HG03469 (cell line): ENCODE measurements at regions not wholly inside any gene's neighbourhood (a gene's known extent, or its start where the extent isn't known, plus 50 kb on each side); places are given as distances from the start of the nearest gene placed in this dataset.

Experiments
- ATAC-seq: cut with Tn5 transposase; IDR thresholded peaks from one replicate; pipeline ENCODE4 v1.9.1; 2021; ENCODE audit warnings: mild to moderate bottlenecking, moderate library complexity, moderate number of reproducible peaks; ENCODE audit not compliant: unreplicated experiment

DNA sequence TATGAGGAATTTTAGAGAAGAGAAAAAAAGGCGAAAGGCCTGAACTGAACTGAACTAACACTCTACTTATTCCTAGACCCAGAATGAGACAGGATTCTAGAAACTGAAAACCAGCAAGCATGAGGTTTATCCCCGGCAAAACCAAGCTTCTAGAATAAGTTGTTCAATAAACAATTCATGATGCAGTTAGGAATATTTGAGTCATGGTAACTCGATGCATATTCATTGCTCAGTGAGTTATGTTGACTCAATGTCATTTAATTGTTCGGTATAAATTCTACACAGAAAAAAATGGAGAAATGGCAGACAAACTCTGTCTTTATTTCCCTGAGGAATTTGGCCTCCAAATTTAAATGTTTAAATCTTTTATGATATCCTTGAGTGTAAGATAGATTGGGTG, 321.5 kb downstream of the SATB2 start:
- ATAC-seq: no peak

DNA sequence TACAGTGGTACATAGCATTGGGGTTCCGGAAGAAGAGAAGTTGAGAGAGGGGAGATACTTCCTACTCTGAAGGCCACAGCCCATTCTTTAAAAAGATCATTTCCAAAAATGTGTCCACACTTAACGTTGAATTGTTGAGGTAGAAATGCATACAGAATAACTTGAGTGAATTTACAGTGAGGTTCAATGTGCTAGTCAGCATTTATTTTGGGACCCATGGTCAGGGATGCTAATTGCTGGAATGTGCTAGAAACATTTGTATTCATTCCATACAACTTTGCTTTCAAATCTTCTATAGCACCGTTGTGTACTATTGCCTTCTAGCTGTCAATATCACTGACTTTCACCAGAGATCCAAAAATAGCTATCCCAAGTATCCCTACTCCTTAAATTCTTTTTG, 325.9 kb downstream of the SATB2 start:
- no peak for ATAC-seq

GRCh38 chr2:199131136-199131655, 326.5 kb downstream of the SATB2 start:
- ATAC-seq: no peak

GRCh38 chr2:199130501-199130900, 327.2 kb downstream of the SATB2 start:
- no peak for ATAC-seq

DNA sequence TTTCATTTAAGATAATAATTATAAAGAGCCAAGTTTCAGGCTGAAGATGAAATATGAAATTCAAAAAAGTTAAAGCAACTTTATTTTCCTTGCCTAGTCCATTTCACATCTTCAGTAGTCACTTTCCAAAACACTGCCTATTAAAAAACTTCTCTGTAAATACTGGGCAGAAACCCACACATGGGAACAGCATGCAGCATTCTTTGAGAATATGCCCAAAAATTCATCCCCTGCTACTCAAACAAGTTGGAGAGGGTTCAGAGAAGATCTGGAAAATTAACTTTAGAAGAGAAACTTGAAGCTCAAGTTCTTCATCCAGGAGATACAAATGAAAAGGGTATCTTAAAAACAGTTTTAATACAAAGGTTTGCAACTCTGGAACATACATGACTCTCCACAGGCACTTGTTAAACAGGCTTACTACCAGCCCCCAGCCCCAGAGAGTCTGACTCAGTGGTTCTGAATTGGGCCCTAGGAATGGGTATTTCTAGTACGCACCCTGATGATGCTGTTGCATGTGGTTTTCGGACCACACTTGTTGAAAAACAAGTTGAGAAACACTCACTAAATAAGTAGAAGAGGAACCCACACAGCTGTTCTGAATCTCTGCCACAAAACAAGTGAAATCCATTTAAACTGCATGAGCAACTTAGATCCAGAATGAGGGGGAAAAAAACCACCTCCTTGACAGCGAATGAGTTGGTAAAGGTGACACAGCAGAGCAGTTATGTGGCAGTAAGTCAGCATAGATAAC, 329.1 kb downstream of the SATB2 start:
- no peak for ATAC-seq

GRCh38 chr2:199119796-199120195, 337.9 kb downstream of the SATB2 start:
- no peak for ATAC-seq

- ATAC-seq: no peak
Observed at GRCh38 chr2:199118673-199119112, 339.0 kb downstream of the SATB2 start.

DNA sequence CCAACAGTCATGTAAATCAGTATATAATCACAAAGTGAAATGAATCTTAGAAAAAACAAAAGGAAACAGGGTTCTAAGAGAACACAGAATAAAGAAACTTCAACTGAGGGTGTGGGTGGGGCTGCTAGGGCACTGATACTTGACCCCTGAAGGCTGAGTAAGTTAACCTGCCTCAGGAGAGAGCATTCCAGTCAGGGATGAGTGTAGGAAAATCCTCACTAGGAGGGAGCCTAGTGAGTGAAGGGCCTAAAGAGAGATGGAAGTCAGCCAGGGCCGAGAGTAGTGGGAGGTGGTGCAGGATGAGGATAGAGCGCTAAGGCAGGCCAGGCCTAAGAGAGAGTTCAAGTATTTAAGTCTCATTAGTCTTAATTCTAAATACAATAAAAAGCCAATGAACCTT, 342.6 kb downstream of the SATB2 start:
- no peak for ATAC-seq

DNA sequence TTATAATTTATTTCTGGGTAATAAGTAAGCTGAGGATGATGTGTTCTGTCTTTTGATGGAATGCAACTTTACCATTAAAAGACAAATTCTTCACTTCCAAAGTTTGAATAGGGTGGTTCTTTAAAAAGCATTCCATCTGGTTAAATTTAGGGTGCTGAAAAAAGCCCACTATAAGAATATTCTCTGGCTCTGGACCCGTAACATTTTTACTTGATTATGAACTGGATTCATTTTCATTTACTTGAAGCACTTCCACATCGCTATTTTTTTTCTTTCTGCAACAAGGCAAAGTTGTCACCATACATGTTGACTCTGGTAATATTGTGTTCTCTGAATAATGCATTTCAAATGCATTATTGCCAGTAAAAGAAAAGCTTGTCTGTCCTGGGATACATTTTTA, 344.6 kb downstream of the SATB2 start:
- ATAC-seq: no peak

- no peak for ATAC-seq
Observed at GRCh38 chr2:199111458-199111857, 346.3 kb downstream of the SATB2 start.

DNA sequence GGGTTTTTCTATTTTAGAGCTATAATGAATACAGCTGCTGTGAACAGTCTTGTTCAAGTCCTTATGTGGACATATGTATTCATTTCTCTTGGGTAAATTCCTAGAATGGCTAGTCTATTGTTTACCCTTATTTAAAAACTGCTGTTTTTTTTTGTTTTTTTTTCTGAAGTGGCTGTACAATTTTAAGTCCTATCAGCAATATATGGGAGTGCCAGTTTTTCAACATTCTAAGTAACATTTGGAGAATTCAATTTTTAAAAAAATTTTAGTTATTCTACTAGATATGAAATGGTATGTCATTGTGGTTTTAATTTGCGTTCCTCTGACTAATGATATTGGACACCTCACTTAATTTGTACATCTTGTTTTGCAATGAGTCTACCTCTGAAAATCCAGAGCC, 349.7 kb downstream of the SATB2 start:
- no peak for ATAC-seq

DNA sequence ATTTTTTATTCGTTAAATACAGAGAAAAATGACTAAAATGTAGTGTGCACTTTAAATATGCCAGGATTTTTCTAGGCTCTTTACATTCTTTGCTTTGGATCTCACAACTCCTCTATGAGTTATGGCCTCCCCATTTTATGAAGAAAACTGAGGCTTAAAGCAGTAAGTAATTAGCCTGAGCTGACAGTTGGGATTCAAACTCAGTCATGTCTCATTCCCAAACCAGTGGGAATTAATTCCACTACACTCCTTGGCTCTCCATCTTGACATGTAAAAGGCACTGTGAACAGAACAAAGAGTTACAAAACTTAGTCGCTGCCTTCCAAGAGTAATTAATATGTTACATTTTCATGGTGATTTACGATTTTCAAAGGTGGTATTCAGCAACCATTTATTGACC, 351.9 kb downstream of the SATB2 start:
- ATAC-seq: no peak

DNA sequence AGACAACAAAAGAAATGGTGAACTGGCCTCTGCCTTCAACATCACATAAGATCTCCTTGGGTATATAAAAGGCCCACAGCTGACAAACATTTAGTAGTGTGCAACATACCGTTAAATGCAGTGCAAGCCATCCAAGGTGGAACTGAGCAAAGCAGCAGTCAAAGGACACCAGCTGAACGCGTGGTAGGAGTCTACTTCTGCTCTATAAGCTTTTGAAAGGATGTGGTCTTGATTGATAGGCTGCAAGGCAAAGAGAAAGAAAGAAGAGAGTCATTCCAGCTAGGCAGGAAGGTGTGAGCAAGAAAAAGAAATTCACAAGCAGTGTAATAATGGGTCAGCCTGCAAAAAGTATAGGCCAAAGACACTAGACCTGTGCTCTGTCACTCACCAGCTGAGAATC, 356.3 kb downstream of the SATB2 start:
- ATAC-seq: no peak

- no peak for ATAC-seq
Observed at GRCh38 chr2:199100326-199101110, 357.2 kb downstream of the SATB2 start.

DNA sequence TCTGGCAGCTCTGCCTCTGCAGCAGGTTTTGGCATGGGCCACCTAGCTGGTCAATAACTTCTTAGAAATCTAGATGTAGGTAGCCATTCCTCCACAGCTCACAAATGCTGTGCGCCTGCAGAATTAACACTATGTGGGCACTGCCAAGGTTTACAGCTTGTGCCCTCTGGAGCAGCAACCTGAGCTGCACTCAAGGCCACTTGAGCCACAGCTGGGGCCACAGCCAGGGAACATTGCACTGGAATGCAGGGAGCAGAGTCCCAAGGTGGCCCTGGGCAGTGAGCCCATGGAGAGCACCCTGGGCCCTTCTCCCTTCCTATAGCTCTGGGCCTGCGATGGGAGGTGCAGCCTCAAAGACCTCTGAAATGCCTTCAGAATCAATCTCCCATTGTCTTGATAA, 365.3 kb downstream of the SATB2 start:
- no peak for ATAC-seq

GRCh38 chr2:199085261-199085660, 372.5 kb downstream of the SATB2 start:
- no peak for ATAC-seq

DNA sequence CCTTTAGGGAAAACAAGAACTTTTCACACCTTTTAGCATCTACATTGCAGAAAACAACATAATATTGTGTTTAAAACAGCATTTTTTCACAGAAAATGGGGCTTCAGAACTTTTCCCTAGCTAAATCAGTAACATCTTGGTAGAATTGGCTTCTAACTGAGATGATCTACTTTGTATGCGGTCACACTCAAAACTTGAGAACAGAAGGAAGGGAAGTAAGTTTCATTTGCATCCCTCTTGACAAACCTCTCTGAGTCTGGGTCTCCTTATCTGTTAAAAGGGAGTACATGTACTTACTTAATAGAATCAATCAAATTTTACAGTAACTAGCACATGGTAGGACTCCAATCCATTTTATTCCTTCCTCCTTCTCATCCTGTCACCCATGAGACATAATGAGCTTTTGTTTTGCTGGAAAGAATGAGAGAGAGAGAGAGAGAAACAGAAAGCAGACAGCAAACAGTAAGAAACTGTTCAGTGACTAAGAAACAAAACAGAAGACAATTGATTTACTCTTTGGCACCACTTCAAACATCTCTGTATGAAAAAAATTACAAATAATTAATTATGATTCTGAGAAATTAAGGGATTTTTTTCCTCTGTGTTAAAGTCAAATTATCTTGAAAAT, 387.3 kb downstream of the SATB2 start:
- ATAC-seq: no peak

GRCh38 chr2:199064201-199064600, 393.5 kb downstream of the SATB2 start:
- ATAC-seq: no peak

DNA sequence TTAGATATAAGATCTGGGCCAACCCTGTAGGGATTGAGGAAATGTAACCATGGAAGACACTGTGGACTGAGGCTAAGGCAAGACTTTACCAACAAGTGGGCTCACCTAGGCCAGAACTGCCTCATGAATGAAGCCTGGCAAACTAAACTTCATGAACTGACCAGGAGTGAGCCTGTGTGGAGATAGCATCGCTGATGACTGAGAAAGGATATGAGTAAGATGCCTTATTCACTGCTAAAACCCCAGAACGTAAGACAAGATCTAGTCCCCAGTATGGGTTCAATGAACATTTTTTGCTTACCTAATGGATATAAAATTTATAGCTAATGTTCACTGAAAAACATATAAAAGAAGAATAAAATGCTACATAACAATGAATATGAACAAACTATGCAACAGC, 399.8 kb downstream of the SATB2 start:
- no peak for ATAC-seq

GRCh38 chr2:199055336-199055735, 402.4 kb downstream of the SATB2 start:
- ATAC-seq: no peak

GRCh38 chr2:199042660-199043379, 414.9 kb downstream of the SATB2 start:
- no peak for ATAC-seq
